ENCODE measurements at regions not wholly inside any gene's neighbourhood (a gene's known extent, or its start where the extent isn't known, plus 50 kb on each side); places are given as distances from the start of the nearest gene placed in this dataset.

DNA sequence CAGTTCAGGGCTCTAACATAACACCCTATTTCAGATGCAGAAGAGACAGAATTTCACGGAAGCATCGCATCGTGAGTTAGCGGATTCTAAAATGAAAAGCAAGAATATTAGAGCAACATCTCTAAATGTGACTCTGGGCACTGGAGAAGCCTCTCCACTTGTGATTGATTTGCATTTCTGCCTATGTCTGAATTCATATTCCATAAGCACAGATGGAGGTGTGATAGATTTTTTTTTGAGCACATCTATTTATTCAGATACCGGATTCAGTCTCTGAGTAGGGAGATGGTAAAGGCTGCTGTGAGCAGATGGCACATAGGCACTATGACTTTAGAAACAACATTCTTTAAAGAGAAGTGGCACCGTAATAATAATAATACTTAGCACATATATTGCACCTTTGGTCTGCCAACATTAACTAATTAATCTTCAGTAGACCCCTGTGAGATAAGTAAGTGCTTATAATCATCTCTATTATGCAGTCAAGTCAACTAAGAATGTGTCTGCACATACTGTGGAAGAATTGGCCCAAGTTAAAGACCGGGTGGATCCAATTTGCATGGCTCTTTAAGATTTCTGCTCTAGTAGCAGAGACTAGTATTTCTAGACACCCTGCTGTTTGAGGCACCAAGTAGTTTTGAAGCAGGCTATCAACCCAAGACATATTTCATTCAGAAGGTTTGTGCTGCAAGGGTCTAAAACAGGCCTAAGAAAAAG is 685.0 kb downstream of the CETN3 start:
- FAIRE-seq (no peak), DNase-seq (no peak)
- H3K4me3 ChIP-seq (ENCODE audit: low read length in 3 of 3), result no peak overlapping the region
- no peaks in the 10 kb centered on the region for H3K36me3 ChIP-seq (ENCODE audit: control insufficient read depth in 2 of 3, insufficient read depth in 3 of 3, low read length in 3 of 3)
- H3K27me3 ChIP-seq (ENCODE audit: control insufficient read depth, insufficient read depth, low read length), result no peaks in the 10 kb centered on the region
- no peaks in the 10 kb centered on the region for H3K4me1 ChIP-seq (ENCODE audit: control insufficient read depth in 2 of 3, insufficient read depth in 2 of 3, low read depth in 1 of 3, low read length in 3 of 3)
- H3K27ac ChIP-seq (ENCODE audit: low read depth in 2 of 2, low read length in 2 of 2), result no peak overlapping the region
- no peak overlapping the region for H3K9ac ChIP-seq (ENCODE audit: low read length in 3 of 3)
- intact Hi-C loops (cut with DNase I), result no loop called here
- no peaks in the 10 kb centered on the region for H3K9me3 ChIP-seq (ENCODE audit: control insufficient read depth in 2 of 3, insufficient read depth in 1 of 3, low read length in 3 of 3)
- TF ChIP-seq, protein P1, sequence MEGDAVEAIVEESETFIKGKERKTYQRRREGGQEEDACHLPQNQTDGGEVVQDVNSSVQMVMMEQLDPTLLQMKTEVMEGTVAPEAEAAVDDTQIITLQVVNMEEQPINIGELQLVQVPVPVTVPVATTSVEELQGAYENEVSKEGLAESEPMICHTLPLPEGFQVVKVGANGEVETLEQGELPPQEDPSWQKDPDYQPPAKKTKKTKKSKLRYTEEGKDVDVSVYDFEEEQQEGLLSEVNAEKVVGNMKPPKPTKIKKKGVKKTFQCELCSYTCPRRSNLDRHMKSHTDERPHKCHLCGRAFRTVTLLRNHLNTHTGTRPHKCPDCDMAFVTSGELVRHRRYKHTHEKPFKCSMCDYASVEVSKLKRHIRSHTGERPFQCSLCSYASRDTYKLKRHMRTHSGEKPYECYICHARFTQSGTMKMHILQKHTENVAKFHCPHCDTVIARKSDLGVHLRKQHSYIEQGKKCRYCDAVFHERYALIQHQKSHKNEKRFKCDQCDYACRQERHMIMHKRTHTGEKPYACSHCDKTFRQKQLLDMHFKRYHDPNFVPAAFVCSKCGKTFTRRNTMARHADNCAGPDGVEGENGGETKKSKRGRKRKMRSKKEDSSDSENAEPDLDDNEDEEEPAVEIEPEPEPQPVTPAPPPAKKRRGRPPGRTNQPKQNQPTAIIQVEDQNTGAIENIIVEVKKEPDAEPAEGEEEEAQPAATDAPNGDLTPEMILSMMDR (IDR thresholded peaks at IDR 0.05; ENCODE audit: borderline replicate concordance, extremely low read depth, insufficient read depth), result no peak

DNA sequence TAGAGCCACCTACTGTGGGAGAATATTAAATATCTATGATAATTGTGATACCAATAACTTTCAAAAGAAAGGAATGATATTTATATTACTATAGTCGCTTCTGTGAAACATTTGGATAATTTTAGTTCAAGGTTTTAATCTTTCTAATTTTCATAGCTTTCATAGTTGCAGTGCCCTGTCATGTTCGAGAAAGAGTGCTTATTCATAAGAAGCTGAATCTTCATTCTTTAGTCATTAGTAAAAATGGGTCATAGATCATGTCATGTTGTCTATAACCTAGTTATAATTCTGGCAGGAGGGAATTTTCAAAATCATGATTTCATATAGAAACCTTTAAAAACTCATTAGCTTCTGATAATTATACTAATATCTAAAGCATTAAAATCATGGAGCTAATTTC is 685.6 kb downstream of the CETN3 start:
- H3K4me1 ChIP-seq (ENCODE audit: control insufficient read depth in 2 of 3, insufficient read depth in 2 of 3, low read depth in 1 of 3, low read length in 3 of 3), result no peaks in the 10 kb centered on the region
- no peak for DNase-seq
- no peak overlapping the region for H3K4me3 ChIP-seq (ENCODE audit: low read length in 3 of 3)
- intact Hi-C loops (cut with DNase I), result no loop called here
- FAIRE-seq, result no peak
- H3K9me3 ChIP-seq (ENCODE audit: control insufficient read depth in 2 of 3, insufficient read depth in 1 of 3, low read length in 3 of 3), result no peaks in the 10 kb centered on the region
- H3K27ac ChIP-seq (ENCODE audit: low read depth in 2 of 2, low read length in 2 of 2), result no peak overlapping the region
- TF ChIP-seq, protein P1 (IDR thresholded peaks at IDR 0.05; ENCODE audit: borderline replicate concordance, extremely low read depth, insufficient read depth), result no peak
- H3K36me3 ChIP-seq (ENCODE audit: control insufficient read depth in 2 of 3, insufficient read depth in 3 of 3, low read length in 3 of 3), result no peaks in the 10 kb centered on the region
- H3K9ac ChIP-seq (ENCODE audit: low read length in 3 of 3), result no peak overlapping the region
- no peaks in the 10 kb centered on the region for H3K27me3 ChIP-seq (ENCODE audit: control insufficient read depth, insufficient read depth, low read length)

DNA sequence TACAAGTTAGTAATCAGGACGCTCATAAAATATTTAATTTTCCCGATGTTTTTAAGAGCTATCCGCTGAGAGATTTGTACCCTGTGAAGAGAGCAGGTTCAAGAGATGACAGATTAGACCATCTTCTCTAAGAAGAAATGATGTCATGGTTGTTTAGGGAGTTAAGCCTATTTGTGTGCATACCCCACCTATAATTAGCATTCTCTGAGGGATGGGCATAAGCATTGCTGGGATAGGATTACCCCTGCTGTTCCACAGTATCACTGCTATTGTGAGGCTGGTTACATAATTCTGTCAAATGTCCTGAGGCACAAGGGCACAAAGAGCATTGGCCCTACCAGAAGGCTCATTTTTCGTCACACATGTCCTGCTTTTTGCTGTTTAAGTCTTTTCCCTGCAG is 687.0 kb downstream of the CETN3 start:
- Histone ChIP-seq H3K4me1 (ENCODE audit: control insufficient read depth in 2 of 3, insufficient read depth in 2 of 3, low read depth in 1 of 3, low read length in 3 of 3) (no peaks in the 10 kb centered on the region), H3K36me3 (ENCODE audit: control insufficient read depth in 2 of 3, insufficient read depth in 3 of 3, low read length in 3 of 3) (no peaks in the 10 kb centered on the region), H3K9ac (ENCODE audit: low read length in 3 of 3) (no peak overlapping the region), H3K27ac (ENCODE audit: low read depth in 2 of 2, low read length in 2 of 2) (no peak overlapping the region), H3K9me3 (ENCODE audit: control insufficient read depth in 2 of 3, insufficient read depth in 1 of 3, low read length in 3 of 3) (no peaks in the 10 kb centered on the region), H3K27me3 (ENCODE audit: control insufficient read depth, insufficient read depth, low read length) (no peaks in the 10 kb centered on the region), H3K4me3 (ENCODE audit: low read length in 3 of 3) (no peak overlapping the region)
- TF ChIP-seq, protein P1 (IDR thresholded peaks at IDR 0.05; ENCODE audit: borderline replicate concordance, extremely low read depth, insufficient read depth), result no peak
- no peak for FAIRE-seq
- no peak for DNase-seq
- intact Hi-C loops (cut with DNase I), result no loop called here

DNA sequence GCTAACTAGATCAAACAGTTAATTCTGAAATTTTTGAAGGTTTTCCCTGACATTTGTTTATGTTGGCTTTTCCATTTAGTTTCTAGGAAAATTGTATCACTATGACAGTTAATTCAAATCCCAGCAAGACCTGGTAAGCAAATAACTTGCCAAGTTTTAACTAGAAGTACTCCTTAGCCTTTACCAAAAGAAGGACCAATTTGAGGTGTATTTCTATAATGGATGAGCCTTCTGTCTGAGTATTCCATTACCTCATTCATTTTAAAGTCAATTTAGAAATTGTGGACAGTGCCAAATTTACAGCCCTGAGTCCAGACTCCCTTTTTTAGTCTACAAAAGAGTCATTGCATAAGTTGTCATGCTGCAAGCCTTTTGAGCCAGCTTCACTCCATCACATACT is 687.6 kb downstream of the CETN3 start:
- Histone ChIP-seq H3K9me3 (ENCODE audit: control insufficient read depth in 2 of 3, insufficient read depth in 1 of 3, low read length in 3 of 3) (no peaks in the 10 kb centered on the region), H3K4me1 (ENCODE audit: control insufficient read depth in 2 of 3, insufficient read depth in 2 of 3, low read depth in 1 of 3, low read length in 3 of 3) (no peaks in the 10 kb centered on the region), H3K27ac (ENCODE audit: low read depth in 2 of 2, low read length in 2 of 2) (no peak overlapping the region), H3K27me3 (ENCODE audit: control insufficient read depth, insufficient read depth, low read length) (no peaks in the 10 kb centered on the region), H3K36me3 (ENCODE audit: control insufficient read depth in 2 of 3, insufficient read depth in 3 of 3, low read length in 3 of 3) (no peaks in the 10 kb centered on the region), H3K4me3 (ENCODE audit: low read length in 3 of 3) (no peak overlapping the region), H3K9ac (ENCODE audit: low read length in 3 of 3) (no peak overlapping the region)
- intact Hi-C loops (cut with DNase I), result no loop called here
- TF ChIP-seq, protein P1 (IDR thresholded peaks at IDR 0.05; ENCODE audit: borderline replicate concordance, extremely low read depth, insufficient read depth), result no peak
- FAIRE-seq, result no peak
- DNase-seq, result no peak
